H1 (cell line): ENCODE measurements at regions not wholly inside any gene's neighbourhood (a gene's known extent, or its start where the extent isn't known, plus 50 kb on each side); places are given as distances from the start of the nearest gene placed in this dataset.

Experiments
- CTCF ChIA-PET: fragments of 300-600 bp; sonication (Branson Sonifier 250); formaldehyde crosslinking; loops from one replicate; lab custom pipeline; 2021; ENCODE audit not compliant: partially characterized antibody; lab: Charles Lee
- POLR2A ChIA-PET: fragments of 300-600 bp; sonication (Branson Sonifier 250); formaldehyde crosslinking; loops from one replicate; lab custom pipeline; 2021; ENCODE audit warnings: inconsistent platforms; ENCODE audit not compliant: partially characterized antibody; lab: Charles Lee
- DNase-seq, 2 experiments: peaks; one replicate each; pipeline versions ENCODE4 v3.0.0 to v3.0.0-alpha.2; 2010 to 2022; ENCODE audit warnings: low spot score in 2 of 2, low read depth in 1 of 2, mixed read lengths in 1 of 2
- FAIRE-seq: peaks from 2 replicates; lab custom pipeline; 2011; peaks lifted over from hg19 to GRCh38; lab: Jason Lieb, UNC
- H2AFZ ChIP-seq: 2 replicates; pipeline ENCODE4 v1.8.1; 2012; ENCODE audit warnings: low read length, inconsistent platforms
- H2AK5ac ChIP-seq: 2 replicates; pipeline ENCODE4 v1.6.1; 2013; ENCODE audit warnings: low read depth, low read length
- H2BK120ac ChIP-seq: replicated peaks from 2 replicates; pipeline ENCODE3; 2013; ENCODE audit warnings: low read depth, low read length, inconsistent platforms
- H2BK12ac ChIP-seq: 2 replicates; pipeline ENCODE4 v1.6.1; 2013; ENCODE audit warnings: low read depth, low read length
- H2BK15ac ChIP-seq: 2 replicates; pipeline ENCODE4 v1.6.1; 2013; ENCODE audit warnings: low read length
- H2BK20ac ChIP-seq: 2 replicates; pipeline ENCODE4 v1.6.1; 2013; ENCODE audit warnings: low read length
- H2BK5ac ChIP-seq: 2 replicates; pipeline ENCODE4 v1.6.1; 2013; ENCODE audit warnings: low read depth, low read length
- H3K14ac ChIP-seq: 2 replicates; pipeline ENCODE4 v1.6.1; 2013; ENCODE audit warnings: inconsistent platforms; ENCODE audit not compliant: insufficient read length
- H3K18ac ChIP-seq: 2 replicates; pipeline ENCODE4 v1.6.1; 2013; ENCODE audit warnings: low read length; ENCODE audit errors: extremely low read depth
- H3K23ac ChIP-seq: 2 replicates; pipeline ENCODE4 v1.6.1; 2013; ENCODE audit warnings: inconsistent platforms; ENCODE audit not compliant: insufficient read length
- H3K23me2 ChIP-seq: 2 replicates; pipeline ENCODE4 v1.6.1; 2013; ENCODE audit warnings: low read depth, low read length
- H3K27ac ChIP-seq: 2 replicates; pipeline ENCODE4 v1.6.1; 2011; ENCODE audit warnings: low read depth, low read length, inconsistent platforms
- H3K27me3 ChIP-seq, 4 experiments: replicated peaks in 1 of 4; 1 replicate in 1 of 4; 2 replicates in 3 of 4; pipeline versions ENCODE4 v1.6.1 to v1.8.1; 2011 to 2013; ENCODE audit warnings: low read length in 3 of 4, mild to moderate bottlenecking in 3 of 4, inconsistent platforms in 2 of 4, mixed read lengths in 2 of 4, moderate library complexity in 1 of 4; ENCODE audit not compliant: control insufficient read depth in 3 of 4, insufficient read depth in 3 of 4; ENCODE audit errors: extremely low read depth in 1 of 4
- H3K36me3 ChIP-seq, 4 experiments: 2 replicates each; pipeline versions ENCODE4 v1.6.1 to v1.8.1; 2011 to 2013; ENCODE audit warnings: mild to moderate bottlenecking in 4 of 4, low read length in 3 of 4, moderate library complexity in 2 of 4, control low read depth in 1 of 4, inconsistent platforms in 1 of 4; ENCODE audit not compliant: insufficient read depth in 4 of 4, control insufficient read depth in 2 of 4
- H3K4ac ChIP-seq: replicated peaks from 2 replicates; pipeline ENCODE3; 2013; ENCODE audit warnings: low read length, low read depth, mixed read lengths, inconsistent platforms; ENCODE audit not compliant: insufficient read length
- H3K4me1 ChIP-seq, 4 experiments: replicated peaks in 1 of 4; 1 replicate in 1 of 4; 2 replicates in 3 of 4; pipeline versions ENCODE4 v1.6.1 to v1.8.1; 2011 to 2013; ENCODE audit warnings: low read length in 3 of 4, inconsistent platforms in 2 of 4, mixed read lengths in 1 of 4; ENCODE audit not compliant: insufficient read depth in 4 of 4, control insufficient read depth in 3 of 4
- H3K4me2 ChIP-seq, 2 experiments: 2 replicates each; pipeline versions ENCODE4 v1.6.1 to v1.8.1; 2011 to 2013; ENCODE audit warnings: low read depth in 2 of 2, low read length in 2 of 2, control low read depth in 1 of 2, inconsistent platforms in 1 of 2, mild to moderate bottlenecking in 1 of 2; ENCODE audit not compliant: insufficient read depth in 1 of 2
- H3K4me3 ChIP-seq, 4 experiments: fragments of 200-600, 300-600 bp in 1 of 4; sonication (generic), shearing (Covaris generic), sonication (Bioruptor Twin) in 1 of 4; 2 replicates each; pipeline versions ENCODE4 v1.5.1 to v1.8.1; 2011 to 2016; ENCODE audit warnings: low read length in 4 of 4, low read depth in 3 of 4, control low read depth in 2 of 4, inconsistent platforms in 2 of 4, mild to moderate bottlenecking in 2 of 4, mixed read lengths in 1 of 4, moderate library complexity in 1 of 4; ENCODE audit not compliant: insufficient read depth in 2 of 4; ENCODE audit errors: extremely low read depth in 1 of 4
- H3K56ac ChIP-seq: replicated peaks from 2 replicates; pipeline ENCODE3; 2013; ENCODE audit warnings: low read depth, mild to moderate bottlenecking, mixed read lengths, low read length, inconsistent platforms; ENCODE audit not compliant: insufficient read length
- H3K79me1 ChIP-seq: 2 replicates; pipeline ENCODE4 v1.6.1; 2013; ENCODE audit warnings: low read depth, low read length, control low read depth
- H3K79me2 ChIP-seq, 2 experiments: 2 replicates each; pipeline versions ENCODE4 v1.6.1 to v1.8.1; 2012 to 2013; ENCODE audit warnings: low read length in 2 of 2, mild to moderate bottlenecking in 2 of 2, inconsistent platforms in 1 of 2; ENCODE audit not compliant: insufficient read depth in 2 of 2, control insufficient read depth in 1 of 2
- H3K9ac ChIP-seq, 4 experiments: replicated peaks in 1 of 4; 1 replicate in 1 of 4; 2 replicates in 3 of 4; pipeline versions ENCODE4 v1.6.1 to v1.8.1; 2011 to 2013; ENCODE audit warnings: low read depth in 3 of 4, low read length in 3 of 4, control low read depth in 2 of 4, mild to moderate bottlenecking in 2 of 4, moderate library complexity in 2 of 4, inconsistent platforms in 1 of 4; ENCODE audit errors: extremely low read depth in 1 of 4
- H3K9me3 ChIP-seq, 2 experiments: 2 replicates each; pipeline versions ENCODE4 v1.6.1 to v1.8.1; 2012 to 2013; ENCODE audit warnings: mild to moderate bottlenecking in 2 of 2, moderate library complexity in 2 of 2, control low read depth in 1 of 2, inconsistent platforms in 1 of 2, low read depth in 1 of 2, low read length in 1 of 2, mixed read lengths in 1 of 2; ENCODE audit not compliant: insufficient read depth in 2 of 2
- H4K20me1 ChIP-seq, 2 experiments: replicated peaks in 1 of 2; 2 replicates each; pipeline versions ENCODE3 to v1.8.1; 2011 to 2013; ENCODE audit warnings: inconsistent platforms in 2 of 2, low read length in 2 of 2, mild to moderate bottlenecking in 1 of 2; ENCODE audit not compliant: insufficient read depth in 2 of 2, control insufficient read depth in 1 of 2
- H4K5ac ChIP-seq: 2 replicates; pipeline ENCODE4 v1.6.1; 2013; ENCODE audit warnings: low read length, low read depth, mixed read lengths, inconsistent platforms; ENCODE audit not compliant: insufficient read length
- H4K8ac ChIP-seq: 2 replicates; pipeline ENCODE4 v1.8.0; 2013; ENCODE audit warnings: mild to moderate bottlenecking, moderate library complexity, low read length, inconsistent platforms; ENCODE audit not compliant: insufficient read depth; ENCODE audit errors: extremely low read depth
- H4K91ac ChIP-seq: replicated peaks from 2 replicates; pipeline ENCODE3; 2013; ENCODE audit warnings: low read length, mixed read lengths, inconsistent platforms; ENCODE audit not compliant: insufficient read length
- CBX5 ChIP-seq: fragments of 300-800, 300-1000 bp; sonication (generic); IDR thresholded peaks from 2 replicates; pipeline ENCODE4 v1.7.1; 2016; ENCODE audit warnings: antibody characterized with exemption, low read length, low read depth
- GABPA ChIP-seq: IDR thresholded peaks from 2 replicates; pipeline ENCODE4 v1.6.1; 2011; ENCODE audit warnings: mild to moderate bottlenecking, low read length, moderate library complexity, borderline replicate concordance; ENCODE audit not compliant: insufficient read depth
- RAD21 ChIP-seq, 2 experiments: IDR thresholded peaks in 1 of 2; conservative IDR thresholded peaks in 1 of 2; 2 replicates each; pipeline ENCODE4 v1.6.1; 2011; ENCODE audit warnings: low read depth in 2 of 2, low read length in 2 of 2, improper control_type of control experiment in 1 of 2, inconsistent platforms in 1 of 2, mild to moderate bottlenecking in 1 of 2, moderate library complexity in 1 of 2
- WGBS, 2 experiments: shearing (Covaris generic) in 1 of 2; methylation state at CpG; one replicate each; pipeline versions ENCODE4 v1.1.6 to v1.1.7; 2013 to 2015; ENCODE audit warnings: low lambda C conversion rate in 2 of 2, mixed read lengths in 2 of 2, inconsistent platforms in 1 of 2, low coverage in 1 of 2, missing lambda C conversion rate in 1 of 2; ENCODE audit not compliant: insufficient replicate concordance in 2 of 2, insufficient coverage in 1 of 2, insufficient read length in 1 of 2; ENCODE audit errors: extremely low coverage in 1 of 2, missing lambda C conversion rate in 1 of 2; 5-methylcytosine and 5-hydroxymethylcytosine counted together
- TF ChIP-seq, protein P1 (sequence below), 3 experiments: IDR thresholded peaks; 1 replicate in 2 of 3; 2 replicates in 1 of 3; pipeline versions ENCODE4 v1.5.1 to v1.6.1; 2011; ENCODE audit warnings: low read length in 3 of 3, mild to moderate bottlenecking in 3 of 3, inconsistent platforms in 2 of 3, low read depth in 1 of 3, moderate library complexity in 1 of 3; ENCODE audit not compliant: insufficient read depth in 1 of 3; ENCODE audit errors: control extremely low read depth in 1 of 3

GRCh38 chr5:91635950-91636734 is 253.0 kb upstream of the ARRDC3 start:
- Histone ChIP-seq H3K36me3 (no peaks in the 10 kb centered on the region), H2BK5ac (no peak overlapping the region), H3K18ac (no peak overlapping the region), H4K91ac (no peak overlapping the region), H3K4me3 (no peak overlapping the region), H2BK120ac (no peak overlapping the region), H3K23me2 (no peaks in the 10 kb centered on the region)
- peak; percentile 37 to 55; a peak in 3 of 4 replicates for TF ChIP-seq RAD21 (IDR thresholded peaks at IDR 0.05 in 1 of 2, conservative IDR thresholded peaks at IDR 0.05 in 1 of 2; ENCODE audit: low read depth in 2 of 2, low read length in 2 of 2)
- TF ChIP-seq, protein P1, sequence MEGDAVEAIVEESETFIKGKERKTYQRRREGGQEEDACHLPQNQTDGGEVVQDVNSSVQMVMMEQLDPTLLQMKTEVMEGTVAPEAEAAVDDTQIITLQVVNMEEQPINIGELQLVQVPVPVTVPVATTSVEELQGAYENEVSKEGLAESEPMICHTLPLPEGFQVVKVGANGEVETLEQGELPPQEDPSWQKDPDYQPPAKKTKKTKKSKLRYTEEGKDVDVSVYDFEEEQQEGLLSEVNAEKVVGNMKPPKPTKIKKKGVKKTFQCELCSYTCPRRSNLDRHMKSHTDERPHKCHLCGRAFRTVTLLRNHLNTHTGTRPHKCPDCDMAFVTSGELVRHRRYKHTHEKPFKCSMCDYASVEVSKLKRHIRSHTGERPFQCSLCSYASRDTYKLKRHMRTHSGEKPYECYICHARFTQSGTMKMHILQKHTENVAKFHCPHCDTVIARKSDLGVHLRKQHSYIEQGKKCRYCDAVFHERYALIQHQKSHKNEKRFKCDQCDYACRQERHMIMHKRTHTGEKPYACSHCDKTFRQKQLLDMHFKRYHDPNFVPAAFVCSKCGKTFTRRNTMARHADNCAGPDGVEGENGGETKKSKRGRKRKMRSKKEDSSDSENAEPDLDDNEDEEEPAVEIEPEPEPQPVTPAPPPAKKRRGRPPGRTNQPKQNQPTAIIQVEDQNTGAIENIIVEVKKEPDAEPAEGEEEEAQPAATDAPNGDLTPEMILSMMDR (IDR thresholded peaks at IDR 0.05; ENCODE audit: control extremely low read depth in 1 of 3, insufficient read depth in 1 of 3, low read depth in 1 of 3, low read length in 3 of 3), result peak in 1 of 3 experiments; percentile 39; a peak in 2 of 4 replicates
- TF ChIP-seq CBX5, result no peak
- no peak for TF ChIP-seq GABPA
- TF ChIP-seq, all 59 proteins: peak for 2
- Histone ChIP-seq H3K56ac (no peak overlapping the region), H3K4me2 (no peak overlapping the region), H3K14ac (no peak overlapping the region), H2AFZ (no peak overlapping the region), H3K9ac (no peak overlapping the region), H2BK20ac (no peak overlapping the region), H4K20me1 (no peaks in the 10 kb centered on the region), H3K4ac (no peak overlapping the region), H2BK12ac (no peak overlapping the region), H3K79me2 (no peaks in the 10 kb centered on the region), H4K8ac (no peak overlapping the region), H3K79me1 (no peaks in the 10 kb centered on the region), H3K27me3 (no peaks in the 10 kb centered on the region), H4K5ac (no peak overlapping the region), H2AK5ac (no peak overlapping the region), H2BK15ac (no peak overlapping the region), H3K23ac (no peak overlapping the region), H3K9me3 (no peaks in the 10 kb centered on the region), H3K27ac (no peak overlapping the region), H3K4me1 (peaks cover 0 to 2% (median under 1%) of the 10 kb centered on the region in 4 experiments; a peak in 1 of 7 replicates)
- DNase-seq (no peak), FAIRE-seq (peak; percentile 87)
- 88% methylated on average over 4 of the region's 4 CpGs; no CpG with 5 or more reads in 1 of the 2 experiments for WGBS, 2 experiments
- CTCF ChIA-PET, result interaction anchor here (0.9 to 1.6 kb wide), 6 partner anchors 11 to 302 kb away, joined by 3 to 5 read pairs (median 3); no protein-coding TSS in a partner anchor
- POLR2A ChIA-PET, result no interaction called here
